ENCODE measurements at regions not wholly inside any gene's neighbourhood (a gene's known extent, or its start where the extent isn't known, plus 50 kb on each side); places are given as distances from the start of the nearest gene placed in this dataset.
"Not testable (repeated sequence)": the region's sequence is repeated elsewhere in the genome, so short reads cannot be mapped to it uniquely, and the experiment has no call there.

- H3K9me3 ChIP-seq (ENCODE audit: control insufficient read depth in 2 of 2, low read length in 2 of 2): no peaks in the 10 kb centered on the region
- no peaks in the 10 kb centered on the region for H3K4me1 ChIP-seq (ENCODE audit: control insufficient read depth in 2 of 2, insufficient read depth in 2 of 2, low read length in 2 of 2)
- no peak overlapping the region for H3K4me3 ChIP-seq (ENCODE audit: low read length in 2 of 2)
- no peak overlapping the region for H3K9ac ChIP-seq (ENCODE audit: low read depth in 1 of 2, low read length in 2 of 2)
- H3K27ac ChIP-seq (ENCODE audit: low read depth in 2 of 2, low read length in 2 of 2): no peak overlapping the region
- no peaks in the 10 kb centered on the region for H3K27me3 ChIP-seq (ENCODE audit: control insufficient read depth in 2 of 2, insufficient read depth in 2 of 2, low read length in 2 of 2)
- H3K36me3 ChIP-seq (ENCODE audit: control insufficient read depth in 2 of 2, insufficient read depth in 2 of 2, low read length in 2 of 2): no peaks in the 10 kb centered on the region
Observed at GRCh38 chr5:114912189-114912920, 257.4 kb downstream of the TRIM36 start.

GRCh38 chr5:114910727-114911126, 259.0 kb downstream of the TRIM36 start:
- Histone ChIP-seq H3K27ac (ENCODE audit: low read depth in 2 of 2, low read length in 2 of 2) (no peak overlapping the region), H3K4me3 (ENCODE audit: low read length in 2 of 2) (no peak overlapping the region), H3K27me3 (ENCODE audit: control insufficient read depth in 2 of 2, insufficient read depth in 2 of 2, low read length in 2 of 2) (no peaks in the 10 kb centered on the region), H3K9me3 (ENCODE audit: control insufficient read depth in 2 of 2, low read length in 2 of 2) (no peaks in the 10 kb centered on the region), H3K9ac (ENCODE audit: low read depth in 1 of 2, low read length in 2 of 2) (no peak overlapping the region), H3K36me3 (ENCODE audit: control insufficient read depth in 2 of 2, insufficient read depth in 2 of 2, low read length in 2 of 2) (no peaks in the 10 kb centered on the region), H3K4me1 (ENCODE audit: control insufficient read depth in 2 of 2, insufficient read depth in 2 of 2, low read length in 2 of 2) (no peaks in the 10 kb centered on the region)

DNA sequence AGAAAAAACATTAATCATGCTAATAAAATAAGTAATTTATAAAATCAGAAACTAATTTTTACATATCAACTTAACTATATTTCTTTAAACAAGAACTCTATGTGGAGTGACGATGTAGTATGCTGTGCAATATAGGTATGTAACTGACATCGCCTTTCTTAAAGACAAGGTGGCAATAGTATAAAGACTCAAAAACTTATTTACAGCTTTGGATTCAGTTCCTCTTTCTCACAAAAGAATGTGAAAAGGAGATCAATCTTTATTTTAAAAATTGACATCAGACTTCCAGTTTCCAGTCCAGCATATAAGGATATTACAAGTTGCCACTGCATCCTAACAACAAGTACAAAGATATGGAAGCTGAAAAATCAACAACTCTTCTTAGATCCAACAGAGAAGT, 260.3 kb downstream of the TRIM36 start:
- Histone ChIP-seq H3K36me3 (ENCODE audit: control insufficient read depth in 2 of 2, insufficient read depth in 2 of 2, low read length in 2 of 2) (no peaks in the 10 kb centered on the region), H3K4me1 (ENCODE audit: control insufficient read depth in 2 of 2, insufficient read depth in 2 of 2, low read length in 2 of 2) (no peaks in the 10 kb centered on the region), H3K27ac (ENCODE audit: low read depth in 2 of 2, low read length in 2 of 2) (no peak overlapping the region)

GRCh38 chr5:114903767-114904166, 265.9 kb downstream of the TRIM36 start:
- Histone ChIP-seq H3K27me3 (ENCODE audit: control insufficient read depth in 2 of 2, insufficient read depth in 2 of 2, low read length in 2 of 2) (no peaks in the 10 kb centered on the region), H3K9ac (ENCODE audit: low read depth in 1 of 2, low read length in 2 of 2) (no peak overlapping the region), H3K4me3 (ENCODE audit: low read length in 2 of 2) (no peak overlapping the region), H3K36me3 (ENCODE audit: control insufficient read depth in 2 of 2, insufficient read depth in 2 of 2, low read length in 2 of 2) (no peaks in the 10 kb centered on the region), H3K27ac (ENCODE audit: low read depth in 2 of 2, low read length in 2 of 2) (no peak overlapping the region), H3K4me1 (ENCODE audit: control insufficient read depth in 2 of 2, insufficient read depth in 2 of 2, low read length in 2 of 2) (no peaks in the 10 kb centered on the region), H3K9me3 (ENCODE audit: control insufficient read depth in 2 of 2, low read length in 2 of 2) (no peaks in the 10 kb centered on the region)

More for the DNA sequence above, 260.3 kb downstream of the TRIM36 start:
- Histone ChIP-seq H3K9ac (ENCODE audit: low read depth in 1 of 2, low read length in 2 of 2) (no peak overlapping the region), H3K27me3 (ENCODE audit: control insufficient read depth in 2 of 2, insufficient read depth in 2 of 2, low read length in 2 of 2) (no peaks in the 10 kb centered on the region), H3K4me3 (ENCODE audit: low read length in 2 of 2) (no peak overlapping the region), H3K9me3 (ENCODE audit: control insufficient read depth in 2 of 2, low read length in 2 of 2) (no peaks in the 10 kb centered on the region)

GRCh38 chr5:114898602-114899001, 271.1 kb downstream of the TRIM36 start:
- Histone ChIP-seq H3K9me3 (ENCODE audit: control insufficient read depth in 2 of 2, low read length in 2 of 2) (no peaks in the 10 kb centered on the region), H3K27ac (ENCODE audit: low read depth in 2 of 2, low read length in 2 of 2) (no peak overlapping the region), H3K4me1 (ENCODE audit: control insufficient read depth in 2 of 2, insufficient read depth in 2 of 2, low read length in 2 of 2) (no peaks in the 10 kb centered on the region), H3K36me3 (ENCODE audit: control insufficient read depth in 2 of 2, insufficient read depth in 2 of 2, low read length in 2 of 2) (no peaks in the 10 kb centered on the region), H3K27me3 (ENCODE audit: control insufficient read depth in 2 of 2, insufficient read depth in 2 of 2, low read length in 2 of 2) (no peaks in the 10 kb centered on the region), H3K9ac (ENCODE audit: low read depth in 1 of 2, low read length in 2 of 2) (no peak overlapping the region), H3K4me3 (ENCODE audit: low read length in 2 of 2) (no peak overlapping the region)

- H3K9ac ChIP-seq (ENCODE audit: low read depth in 1 of 2, low read length in 2 of 2): no peak overlapping the region
- no peak overlapping the region for H3K27ac ChIP-seq (ENCODE audit: low read depth in 2 of 2, low read length in 2 of 2)
- no peak overlapping the region for H3K4me3 ChIP-seq (ENCODE audit: low read length in 2 of 2)
- H3K27me3 ChIP-seq (ENCODE audit: control insufficient read depth in 2 of 2, insufficient read depth in 2 of 2, low read length in 2 of 2): no peaks in the 10 kb centered on the region
- H3K4me1 ChIP-seq (ENCODE audit: control insufficient read depth in 2 of 2, insufficient read depth in 2 of 2, low read length in 2 of 2): no peaks in the 10 kb centered on the region
- H3K9me3 ChIP-seq (ENCODE audit: control insufficient read depth in 2 of 2, low read length in 2 of 2): no peaks in the 10 kb centered on the region
- no peaks in the 10 kb centered on the region for H3K36me3 ChIP-seq (ENCODE audit: control insufficient read depth in 2 of 2, insufficient read depth in 2 of 2, low read length in 2 of 2)
Observed at GRCh38 chr5:114883675-114884074, 286.0 kb downstream of the TRIM36 start.

GRCh38 chr5:114859438-114859735, 310.3 kb downstream of the TRIM36 start:
- H3K4me1 ChIP-seq (ENCODE audit: control insufficient read depth in 2 of 2, insufficient read depth in 2 of 2, low read length in 2 of 2): no peaks in the 10 kb centered on the region
- no peak overlapping the region for H3K27ac ChIP-seq (ENCODE audit: low read depth in 2 of 2, low read length in 2 of 2)
- H3K9ac ChIP-seq (ENCODE audit: low read depth in 1 of 2, low read length in 2 of 2): no peak overlapping the region

GRCh38 chr5:114858665-114859437, 310.9 kb downstream of the TRIM36 start:
- Histone ChIP-seq H3K4me1 (ENCODE audit: control insufficient read depth in 2 of 2, insufficient read depth in 2 of 2, low read length in 2 of 2) (no peaks in the 10 kb centered on the region), H3K36me3 (ENCODE audit: control insufficient read depth in 2 of 2, insufficient read depth in 2 of 2, low read length in 2 of 2) (no peaks in the 10 kb centered on the region), H3K4me3 (ENCODE audit: low read length in 2 of 2) (no peak overlapping the region), H3K27ac (ENCODE audit: low read depth in 2 of 2, low read length in 2 of 2) (no peak overlapping the region), H3K27me3 (ENCODE audit: control insufficient read depth in 2 of 2, insufficient read depth in 2 of 2, low read length in 2 of 2) (no peaks in the 10 kb centered on the region), H3K9ac (ENCODE audit: low read depth in 1 of 2, low read length in 2 of 2) (no peak overlapping the region), H3K9me3 (ENCODE audit: control insufficient read depth in 2 of 2, low read length in 2 of 2) (no peaks in the 10 kb centered on the region)

More at GRCh38 chr5:114859438-114859735, 310.3 kb downstream of the TRIM36 start:
- Histone ChIP-seq H3K36me3 (ENCODE audit: control insufficient read depth in 2 of 2, insufficient read depth in 2 of 2, low read length in 2 of 2) (no peaks in the 10 kb centered on the region), H3K4me3 (ENCODE audit: low read length in 2 of 2) (no peak overlapping the region), H3K9me3 (ENCODE audit: control insufficient read depth in 2 of 2, low read length in 2 of 2) (no peaks in the 10 kb centered on the region), H3K27me3 (ENCODE audit: control insufficient read depth in 2 of 2, insufficient read depth in 2 of 2, low read length in 2 of 2) (no peaks in the 10 kb centered on the region)

- no peaks in the 10 kb centered on the region for H3K36me3 ChIP-seq (ENCODE audit: control insufficient read depth in 2 of 2, insufficient read depth in 2 of 2, low read length in 2 of 2)
- no peaks in the 10 kb centered on the region for H3K9me3 ChIP-seq (ENCODE audit: control insufficient read depth in 2 of 2, low read length in 2 of 2)
- no peak overlapping the region for H3K9ac ChIP-seq (ENCODE audit: low read depth in 1 of 2, low read length in 2 of 2)
- no peaks in the 10 kb centered on the region for H3K4me1 ChIP-seq (ENCODE audit: control insufficient read depth in 2 of 2, insufficient read depth in 2 of 2, low read length in 2 of 2)
- H3K27me3 ChIP-seq (ENCODE audit: control insufficient read depth in 2 of 2, insufficient read depth in 2 of 2, low read length in 2 of 2): no peaks in the 10 kb centered on the region
- peak overlapping the region in 1 of 2 donors; percentile 28 for H3K4me3 ChIP-seq (ENCODE audit: low read length in 2 of 2)
- no peak overlapping the region for H3K27ac ChIP-seq (ENCODE audit: low read depth in 2 of 2, low read length in 2 of 2)
Observed at GRCh38 chr5:114857941-114858551, 311.7 kb downstream of the TRIM36 start.

DNA sequence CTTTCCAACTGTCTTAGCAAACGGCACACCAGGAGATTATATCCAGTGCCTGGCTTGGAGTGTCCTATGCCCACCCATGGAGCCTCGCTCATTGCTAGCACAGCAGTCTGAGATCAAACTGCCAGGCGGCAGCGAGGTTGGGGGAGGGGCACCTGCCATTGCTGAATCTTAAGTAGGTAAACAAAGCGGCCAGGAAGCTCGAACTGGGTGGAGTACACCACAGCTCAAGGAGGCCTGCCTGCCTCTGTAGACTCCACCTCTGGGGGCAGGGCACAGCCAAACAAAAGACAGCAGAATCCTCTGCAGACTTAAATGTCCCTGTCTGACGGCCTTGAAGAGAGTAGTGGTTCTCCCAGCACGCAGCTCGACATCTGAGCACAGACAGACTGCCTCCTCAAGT, 325.0 kb downstream of the TRIM36 start:
- H3K36me3 ChIP-seq (ENCODE audit: control insufficient read depth in 2 of 2, insufficient read depth in 2 of 2, low read length in 2 of 2); H3K9ac ChIP-seq (ENCODE audit: low read depth in 1 of 2, low read length in 2 of 2); H3K27me3 ChIP-seq (ENCODE audit: control insufficient read depth in 2 of 2, insufficient read depth in 2 of 2, low read length in 2 of 2); H3K27ac ChIP-seq (ENCODE audit: low read depth in 2 of 2, low read length in 2 of 2); H3K4me1 ChIP-seq (ENCODE audit: control insufficient read depth in 2 of 2, insufficient read depth in 2 of 2, low read length in 2 of 2); H3K4me3 ChIP-seq (ENCODE audit: low read length in 2 of 2); H3K9me3 ChIP-seq (ENCODE audit: control insufficient read depth in 2 of 2, low read length in 2 of 2): not testable (repeated sequence)
